Type B pancreatic cell (in vitro differentiated cells): ENCODE measurements at regions not wholly inside any gene's neighbourhood (a gene's known extent, or its start where the extent isn't known, plus 50 kb on each side); places are given as distances from the start of the nearest gene placed in this dataset.

Experiments used
- DNase-seq: peaks from one replicate; pipeline ENCODE4 v3.0.0; 2021; ENCODE audit warnings: mixed read lengths; ENCODE audit not compliant: unreplicated experiment; ENCODE audit errors: extremely low spot score
- H3K27ac Mint-ChIP-seq: 2 replicates; pipeline ENCODE4 v1.8.0; 2021; ENCODE audit warnings: mild to moderate bottlenecking, mixed read lengths
- H3K27me3 Mint-ChIP-seq: 2 replicates; pipeline ENCODE4 v1.8.0; 2021; ENCODE audit warnings: mixed read lengths
- H3K36me3 Mint-ChIP-seq: 2 replicates; pipeline ENCODE4 v1.8.0; 2021; ENCODE audit warnings: mixed read lengths
- H3K4me1 Mint-ChIP-seq: one replicate; pipeline ENCODE4 v1.8.0; 2021; ENCODE audit warnings: mixed read lengths; ENCODE audit not compliant: unreplicated experiment
- H3K4me3 Mint-ChIP-seq: 2 replicates; pipeline ENCODE4 v1.8.0; 2021; ENCODE audit warnings: mild to moderate bottlenecking, mixed read lengths
- H3K9me3 Mint-ChIP-seq: 2 replicates; pipeline ENCODE4 v1.8.0; 2021; ENCODE audit warnings: mixed read lengths
- CTCF ChIP-seq: fragments of 200-600 bp; sonication (generic); conservative IDR thresholded peaks from 2 replicates; pipeline ENCODE4 v1.5.0; 2021; ENCODE audit warnings: antibody characterized with exemption, mild to moderate bottlenecking

- H3K4me1 Mint-ChIP-seq, result no peaks in the 10 kb centered on the region
- no peaks in the 10 kb centered on the region for H3K27me3 Mint-ChIP-seq
- TF ChIP-seq CTCF, result no peak
- no peaks in the 10 kb centered on the region for H3K9me3 Mint-ChIP-seq
- no peaks in the 10 kb centered on the region for H3K36me3 Mint-ChIP-seq
- no peak overlapping the region for H3K4me3 Mint-ChIP-seq
- DNase-seq, result no peak
- H3K27ac Mint-ChIP-seq, result no peak overlapping the region
Measured at GRCh38 chr14:45308745-45309397, 55.9 kb upstream of the MIS18BP1 start.
